ENCODE measurements at regions not wholly inside any gene's neighbourhood (a gene's known extent, or its start where the extent isn't known, plus 50 kb on each side); places are given as distances from the start of the nearest gene placed in this dataset.
"Not testable (repeated sequence)": the region's sequence is repeated elsewhere in the genome, so short reads cannot be mapped to it uniquely, and the experiment has no call there.

DNA sequence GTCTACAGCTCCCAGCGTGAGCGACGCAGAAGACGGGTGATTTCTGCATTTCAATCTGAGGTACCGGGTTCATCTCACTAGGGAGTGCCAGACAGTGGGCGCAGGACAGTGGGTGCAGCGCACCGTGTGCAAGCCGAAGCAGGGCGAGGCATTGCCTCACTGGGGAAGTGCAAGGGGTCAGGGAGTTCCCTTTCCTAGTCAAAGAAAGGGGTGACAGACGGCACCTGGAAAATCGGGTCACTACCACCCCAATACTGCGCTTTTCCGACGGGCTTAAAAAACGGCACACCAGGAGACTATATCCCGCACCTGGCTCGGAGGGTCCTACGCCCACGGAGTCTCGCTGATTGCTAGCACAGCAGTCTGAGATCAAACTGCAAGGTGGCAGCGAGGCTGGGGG, 95.6 kb downstream of the GPX5 start:
- DNase-seq (ENCODE audit: low read depth, low spot score) = not testable (repeated sequence)

DNA sequence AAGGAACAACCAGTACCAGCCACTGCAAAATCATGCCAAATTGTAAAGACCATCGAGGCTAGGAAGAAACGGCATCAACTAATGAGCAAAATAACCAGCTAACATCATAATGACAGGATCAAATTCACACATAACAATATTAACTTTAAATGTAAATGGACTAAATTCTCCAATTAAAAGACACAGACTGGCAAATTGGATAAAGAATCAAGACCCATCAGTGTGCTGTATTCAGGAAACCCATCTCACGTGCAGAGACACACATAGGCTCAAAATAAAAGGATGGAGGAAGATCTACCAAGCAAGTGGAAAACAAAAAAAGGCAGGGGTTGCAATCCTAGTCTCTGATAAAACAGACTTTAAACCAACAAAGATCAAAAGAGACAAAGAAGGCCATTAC, 97.6 kb downstream of the GPX5 start:
- not testable (repeated sequence) for DNase-seq (ENCODE audit: low read depth, low spot score)

DNA sequence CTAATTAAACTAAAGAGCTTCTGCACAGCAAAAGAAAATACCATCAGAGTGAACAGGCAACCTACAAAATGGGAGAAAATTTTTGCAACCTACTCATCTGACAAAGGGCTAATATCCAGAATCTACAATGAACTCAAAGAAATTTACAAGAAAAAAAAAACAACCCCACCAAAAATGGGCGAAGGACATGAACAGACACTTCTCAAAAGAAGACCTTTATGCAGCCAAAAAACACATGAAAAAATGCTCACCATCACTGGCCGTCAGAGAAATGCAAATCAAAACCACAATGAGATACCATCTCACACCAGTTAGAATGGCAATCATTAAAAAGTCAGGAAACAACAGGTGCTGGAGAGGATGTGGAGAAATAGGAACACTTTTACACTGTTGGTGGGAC, 100.7 kb downstream of the GPX5 start:
- DNase-seq (ENCODE audit: low read depth, low spot score) = not testable (repeated sequence)

DNA sequence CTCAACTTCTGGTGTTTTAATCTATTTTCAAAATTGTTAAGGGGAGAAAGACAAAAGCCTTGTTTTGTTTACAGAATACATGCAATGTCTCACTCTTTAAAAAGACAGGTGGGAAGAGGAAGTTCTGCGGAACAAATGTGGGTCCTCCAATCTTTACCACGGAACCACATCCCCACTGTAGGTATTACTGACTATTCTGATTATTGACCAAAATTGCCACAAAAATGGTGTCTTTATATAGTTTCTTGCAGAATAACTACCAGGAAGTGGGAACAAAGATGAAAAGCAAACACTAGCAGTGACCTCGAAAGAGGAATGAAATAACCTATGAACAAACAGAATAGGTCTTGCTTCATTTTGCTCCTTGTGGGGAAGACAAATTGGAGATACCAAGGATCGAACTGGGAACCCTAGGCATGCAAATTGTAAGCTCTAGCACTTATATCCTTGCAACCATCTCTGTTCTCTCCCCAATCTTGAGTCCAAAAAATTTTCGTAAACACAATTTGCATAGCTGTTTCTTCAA, 106.7 kb downstream of the GPX5 start:
- no peak for DNase-seq (ENCODE audit: low read depth, low spot score)

DNA sequence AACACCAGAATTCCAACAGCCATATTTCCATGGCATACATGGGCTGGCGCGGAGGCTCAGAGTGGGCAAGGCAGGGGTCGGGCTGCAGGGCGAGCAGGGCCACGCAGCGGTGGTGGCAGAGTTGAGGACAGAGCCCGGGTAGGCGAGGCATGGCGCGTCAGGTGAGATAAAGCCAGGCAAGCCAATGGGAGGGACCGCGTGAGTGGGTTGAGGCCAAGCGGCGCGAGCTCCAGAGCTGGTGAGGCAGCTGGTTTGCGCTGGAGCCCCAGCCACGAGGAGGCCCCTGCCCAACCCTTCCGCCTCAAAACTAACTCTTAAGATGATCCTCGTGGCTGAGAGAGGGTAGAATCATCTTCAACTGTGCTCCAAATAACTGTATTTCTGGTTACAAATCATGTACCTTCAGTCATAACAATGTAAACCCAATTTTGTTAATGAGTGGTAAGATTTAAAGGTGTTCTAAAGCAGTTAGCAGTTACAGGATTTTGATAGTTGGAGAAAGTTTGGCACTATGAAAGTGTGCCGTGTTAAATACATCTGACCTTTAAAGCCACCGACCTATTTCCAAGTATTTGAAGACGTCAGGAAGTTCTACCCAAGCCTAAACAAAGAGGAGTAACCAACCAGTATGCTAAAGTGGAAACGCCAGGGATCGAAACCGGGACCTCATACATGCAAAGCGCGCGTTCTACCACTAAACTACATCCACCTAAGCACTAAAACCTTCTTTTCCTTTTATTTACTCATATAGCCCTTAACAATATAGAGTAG, 107.9 kb downstream of the GPX5 start:
- DNase-seq (ENCODE audit: low read depth, low spot score) = peak; percentile 74

DNA sequence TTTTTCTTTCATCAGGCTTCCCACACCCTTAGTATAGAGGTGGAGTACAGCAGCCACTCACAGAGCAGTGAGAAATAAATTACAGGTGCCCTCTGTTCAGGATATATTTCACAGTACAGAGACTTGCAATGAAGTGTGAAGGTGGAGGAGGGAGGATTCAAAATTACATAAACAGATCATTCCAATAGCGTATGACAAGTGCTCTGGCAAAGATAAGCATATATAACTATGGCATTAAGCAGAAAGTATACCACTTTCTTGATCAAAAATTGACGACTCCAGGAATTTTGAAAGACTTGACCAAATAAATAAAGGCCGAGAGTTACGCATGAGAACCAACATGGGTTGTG, 108.7 kb downstream of the GPX5 start:
- DNase-seq (ENCODE audit: low read depth, low spot score) = no peak

DNA sequence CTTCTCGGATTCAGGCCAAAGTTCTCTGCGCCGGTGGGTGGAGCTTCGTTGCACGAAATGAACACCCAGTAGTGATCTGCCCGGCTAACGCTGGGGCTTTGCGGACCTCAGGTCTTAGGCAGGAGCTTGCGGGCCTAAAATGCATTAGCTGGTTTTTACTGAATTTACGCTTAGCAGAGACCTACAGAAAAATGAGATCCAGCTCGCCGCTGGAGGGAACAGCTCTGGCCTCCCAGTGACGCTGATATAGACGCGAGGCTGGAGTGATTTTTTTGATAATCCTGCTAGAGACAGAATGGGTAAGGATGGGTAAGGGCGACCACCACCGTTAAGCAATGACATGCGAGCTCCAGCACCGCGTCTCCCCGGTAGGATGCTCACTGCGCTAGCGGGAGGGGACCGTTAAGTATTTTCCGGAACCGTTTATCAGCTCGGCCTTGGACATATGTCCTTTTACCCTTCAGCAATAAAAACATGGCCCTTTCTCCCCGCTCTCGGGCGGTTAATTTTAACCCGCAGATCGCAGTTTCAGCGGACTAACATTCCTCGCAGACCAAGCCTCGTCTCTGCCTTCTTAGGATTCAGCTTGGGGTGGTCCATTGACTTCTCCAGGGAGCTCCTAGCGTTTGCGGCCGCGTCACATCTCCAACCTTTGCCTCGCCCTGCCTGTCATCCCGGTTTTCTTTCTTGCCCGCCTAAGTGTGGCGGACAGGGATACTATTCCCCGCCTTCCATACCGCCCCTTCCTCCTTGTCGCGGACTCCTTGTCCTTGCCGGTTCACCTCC, 109.3 kb downstream of the GPX5 start:
- DNase-seq (ENCODE audit: low read depth, low spot score) = no peak

DNA sequence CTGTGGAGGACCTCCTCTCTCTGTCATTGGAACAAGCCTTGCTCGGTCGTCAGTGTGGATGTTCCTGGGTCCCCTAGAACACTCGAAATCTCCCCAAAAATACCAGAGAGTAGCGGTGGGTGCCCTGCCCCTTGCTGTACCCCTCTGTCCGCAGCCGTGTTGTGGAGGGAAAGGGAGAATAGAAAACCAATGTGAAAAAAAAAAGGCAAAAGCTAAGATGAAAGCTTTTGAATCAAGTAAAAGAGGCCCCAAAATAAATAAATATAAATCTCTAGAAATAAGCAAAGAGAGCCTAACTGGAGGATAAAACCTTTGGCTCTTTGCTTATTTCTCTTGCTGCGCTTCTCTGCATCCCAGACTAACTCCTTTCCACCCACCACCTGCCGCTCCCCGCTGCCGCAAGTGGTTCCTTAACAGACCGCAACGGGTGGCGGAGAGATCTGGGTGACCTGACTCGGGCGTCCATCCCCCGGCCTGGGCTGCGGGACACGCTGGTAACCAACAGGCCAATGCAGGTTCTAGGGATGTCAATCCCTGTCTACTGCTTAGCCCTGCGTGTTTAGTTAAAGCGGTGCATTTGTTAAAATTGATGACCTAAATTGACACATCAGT, 110.0 kb downstream of the GPX5 start:
- DNase-seq (ENCODE audit: low read depth, low spot score) = no peak

DNA sequence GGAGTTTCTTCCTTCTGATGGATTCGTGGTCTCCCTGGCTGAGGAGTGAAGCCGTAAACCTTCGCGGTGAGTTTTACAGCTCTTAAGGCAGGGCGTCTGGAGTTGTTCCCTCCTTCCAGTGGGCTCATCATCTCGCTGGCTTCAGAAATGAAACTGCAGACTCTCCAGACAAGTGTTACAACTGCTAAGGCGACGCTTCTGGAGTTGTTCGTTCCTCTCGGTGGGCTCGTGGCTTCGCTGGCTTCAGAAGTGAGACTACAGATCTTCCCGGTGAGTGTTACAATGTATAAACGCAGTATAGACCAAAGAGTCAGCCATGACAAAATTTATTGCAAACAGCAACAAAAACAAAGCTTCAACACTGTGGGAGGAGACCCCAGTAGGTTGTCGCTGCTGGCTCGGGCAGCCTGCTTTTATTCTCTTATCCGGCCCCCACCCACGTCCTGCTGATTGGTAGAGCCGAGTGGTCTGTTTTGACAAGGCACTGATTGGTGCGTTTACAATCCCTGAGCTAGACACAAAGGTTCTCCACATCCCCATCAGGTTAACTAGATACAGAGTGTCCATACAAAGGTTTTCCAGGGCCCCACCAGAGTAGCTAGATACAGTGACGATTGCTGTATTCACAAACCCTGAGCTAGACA, 113.2 kb downstream of the GPX5 start:
- no peak for DNase-seq (ENCODE audit: low read depth, low spot score)

DNA sequence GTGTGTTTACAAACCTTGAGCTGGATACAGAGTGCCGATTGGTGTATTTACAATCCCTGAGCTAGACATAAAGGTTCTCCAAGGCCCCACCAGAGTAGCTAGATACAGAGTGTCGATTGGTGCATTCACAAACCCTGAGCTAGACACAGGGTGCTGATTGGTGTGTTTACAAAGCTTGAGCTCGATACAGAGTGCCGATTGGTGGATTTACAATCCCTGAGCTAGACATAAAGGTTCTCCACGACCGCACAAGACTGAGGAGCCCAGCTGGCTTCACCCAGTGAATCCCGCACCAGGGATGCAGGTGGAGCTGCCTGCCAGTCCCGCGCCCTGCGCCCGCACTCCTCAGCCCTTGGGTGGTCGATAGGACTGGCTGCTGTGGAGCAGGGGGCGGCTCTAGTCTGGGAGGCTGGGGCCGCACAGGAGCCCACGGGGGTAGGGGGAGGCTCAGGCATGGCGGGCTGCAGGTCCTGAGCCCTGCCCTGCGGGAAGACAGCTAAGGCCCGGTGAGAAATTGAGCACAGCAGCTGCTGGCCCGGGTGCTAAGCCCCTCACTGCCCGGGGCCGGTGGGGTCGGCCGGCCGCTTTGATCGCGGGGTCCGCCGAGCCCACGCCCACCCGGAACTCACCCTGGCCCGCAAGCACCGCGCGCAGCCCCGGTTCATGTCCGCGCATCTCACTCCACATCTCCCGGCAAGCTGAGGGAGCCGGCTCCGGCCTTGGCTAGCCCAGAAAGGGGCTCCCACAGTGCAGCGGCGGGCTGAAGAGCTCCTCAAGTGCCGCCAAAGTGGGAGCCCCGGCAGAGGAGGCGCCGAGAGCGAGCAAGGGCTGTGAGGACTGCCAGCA, 114.0 kb downstream of the GPX5 start:
- DNase-seq (ENCODE audit: low read depth, low spot score) = not testable (repeated sequence)

DNA sequence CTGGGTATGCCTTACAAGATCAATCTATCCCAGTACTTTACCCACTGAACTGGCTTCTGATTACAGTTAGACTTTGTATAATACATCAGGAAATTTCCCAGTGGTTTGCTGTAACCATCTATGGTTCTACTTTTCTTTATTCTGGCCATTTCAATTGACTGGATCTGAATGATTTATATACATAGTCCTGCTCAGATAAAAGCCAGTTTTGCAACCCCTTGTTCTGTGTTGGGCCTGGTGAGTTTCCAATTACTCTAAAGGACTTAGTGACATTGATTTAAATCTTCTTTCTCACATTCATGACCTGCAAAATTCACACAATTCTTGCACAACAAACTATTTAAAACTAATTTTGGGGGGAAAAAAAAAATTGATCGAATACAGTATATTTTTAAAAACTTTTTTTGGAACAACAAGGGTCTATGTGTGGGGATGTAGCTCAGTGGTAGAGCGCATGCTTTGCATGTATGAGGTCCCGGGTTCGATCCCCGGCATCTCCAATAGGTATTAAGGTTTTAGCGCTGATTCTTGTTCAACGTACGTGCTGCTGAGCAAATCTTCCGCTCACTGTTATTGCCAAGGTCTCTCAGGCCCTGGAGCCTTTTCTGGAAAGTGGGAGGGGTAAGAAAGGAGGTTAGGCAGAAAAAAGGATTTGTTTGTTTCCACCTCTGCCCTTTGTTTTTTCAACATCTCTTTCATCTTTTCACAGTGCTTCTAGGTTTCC, 117.5 kb downstream of the GPX5 start:
- DNase-seq (ENCODE audit: low read depth, low spot score) = peak; percentile 69

DNA sequence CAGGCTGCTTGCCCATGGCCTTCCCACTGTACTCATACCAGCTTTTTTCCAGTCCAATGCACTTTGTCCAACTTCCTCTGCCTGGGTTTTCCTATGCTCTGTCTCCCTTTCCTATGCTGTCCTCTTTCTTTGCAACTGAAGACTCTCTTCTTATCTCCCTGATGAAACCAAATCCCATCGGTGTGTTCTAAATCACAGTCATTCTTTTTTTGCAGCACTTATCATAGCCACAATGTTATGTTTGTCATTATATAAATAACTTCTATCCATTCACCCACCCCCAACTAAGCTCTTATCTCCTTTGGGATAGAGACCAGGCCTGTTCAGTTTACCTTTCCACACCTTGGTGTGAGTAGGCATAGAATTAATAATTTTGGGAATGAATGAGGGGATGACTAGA, 121.0 kb downstream of the GPX5 start:
- DNase-seq (ENCODE audit: low read depth, low spot score) = no peak

DNA sequence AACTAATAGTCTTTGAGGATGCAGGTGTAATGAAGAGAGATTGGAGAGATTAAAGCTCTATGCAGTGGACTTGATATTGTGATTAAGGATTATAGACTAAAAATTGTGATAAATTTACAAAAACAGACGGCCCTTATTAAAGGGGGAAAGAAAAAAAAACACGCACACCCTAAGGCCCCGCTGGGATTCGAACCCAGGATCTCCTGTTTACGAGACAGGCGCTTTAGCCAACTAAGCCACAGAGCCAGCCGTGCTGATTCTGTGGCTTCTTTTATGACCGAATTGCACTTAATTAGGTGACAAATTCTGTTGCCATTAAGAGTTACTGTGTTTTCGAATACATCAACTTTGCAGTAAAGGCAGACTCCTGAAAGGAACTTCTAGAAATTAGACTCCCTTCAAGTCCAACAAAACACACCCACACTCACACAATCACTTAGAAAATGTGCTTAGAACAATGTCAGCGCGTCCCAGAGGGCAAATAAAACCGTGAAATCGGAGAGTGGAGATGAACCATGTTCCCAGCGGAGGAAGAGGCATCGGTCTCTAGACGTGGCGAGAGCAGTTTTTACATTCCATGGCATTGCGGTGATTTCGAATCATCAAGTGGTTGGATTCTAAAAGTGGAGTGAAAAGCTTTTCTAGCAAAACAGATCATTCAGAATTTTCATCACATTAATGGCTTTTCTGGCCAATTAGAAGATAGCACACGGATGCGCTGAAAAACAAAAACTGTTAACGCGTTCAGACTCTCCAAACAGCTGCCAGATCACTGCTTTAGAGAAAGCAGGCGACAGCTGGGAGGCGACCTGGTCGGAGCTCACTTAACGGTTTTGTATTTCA, 122.6 kb downstream of the GPX5 start:
- no peak for DNase-seq (ENCODE audit: low read depth, low spot score)

DNA sequence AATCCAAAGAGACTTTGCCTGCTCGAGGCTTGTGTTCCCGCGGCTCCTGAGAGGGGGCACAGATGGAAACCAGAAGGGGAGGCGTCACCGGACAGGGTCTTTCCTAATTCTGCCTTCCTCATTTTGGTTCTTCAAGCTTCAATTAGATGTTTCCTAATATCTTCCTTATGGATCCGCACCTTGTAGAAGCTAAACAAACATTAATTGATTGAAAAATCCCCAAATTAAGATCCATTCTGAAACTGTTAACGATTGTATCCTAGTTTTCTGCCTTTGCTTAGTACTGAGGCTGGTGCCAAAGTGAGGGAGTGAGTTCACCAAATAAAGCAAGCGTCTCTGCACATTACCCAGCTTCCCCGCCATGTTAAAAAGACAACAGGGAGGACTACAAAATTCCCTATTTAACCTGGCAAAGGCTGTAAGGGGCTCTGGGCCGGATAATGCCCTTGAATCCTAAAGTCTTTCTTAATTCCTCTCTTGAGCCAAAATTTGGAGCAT, 123.2 kb downstream of the GPX5 start:
- no peak for DNase-seq (ENCODE audit: low read depth, low spot score)

DNA sequence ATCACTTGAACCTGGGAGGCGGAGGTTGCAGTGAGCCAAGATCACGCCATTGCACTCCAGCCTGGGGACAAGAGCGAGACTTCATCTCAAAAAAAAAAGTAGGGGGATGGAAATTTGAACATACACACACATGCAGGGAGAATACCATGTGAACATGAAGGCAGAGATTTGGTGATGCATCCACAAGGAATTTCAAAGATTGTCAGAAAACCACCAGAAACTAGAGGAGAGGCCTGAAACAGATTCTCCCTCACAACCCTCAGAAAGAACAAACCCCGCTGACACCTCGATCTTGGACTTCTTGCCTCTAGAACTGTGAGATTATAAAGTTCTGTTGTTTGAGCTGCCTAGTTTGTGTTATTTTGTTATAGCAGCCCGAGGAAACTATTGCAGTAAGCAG, 125.5 kb downstream of the GPX5 start:
- no peak for DNase-seq (ENCODE audit: low read depth, low spot score)

DNA sequence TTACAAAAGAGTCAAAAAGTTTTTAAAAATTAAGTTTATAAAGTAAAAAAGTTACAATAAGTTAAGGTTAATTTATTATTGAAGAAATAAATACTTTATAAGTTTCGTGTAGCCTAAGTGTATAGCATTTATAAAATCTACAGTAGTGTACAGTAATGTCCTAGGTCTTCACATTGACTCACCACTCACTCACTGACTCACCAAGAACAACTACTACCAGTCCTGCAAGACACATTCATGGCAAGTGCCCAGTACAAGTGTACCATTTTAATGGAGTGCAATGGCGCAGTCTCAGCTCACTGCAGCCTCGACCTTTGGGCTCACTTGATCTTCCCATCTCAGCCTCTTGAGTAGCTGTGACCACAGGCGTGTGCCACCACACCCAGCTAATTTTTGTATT, 128.2 kb downstream of the GPX5 start:
- DNase-seq (ENCODE audit: low read depth, low spot score) = no peak

DNA sequence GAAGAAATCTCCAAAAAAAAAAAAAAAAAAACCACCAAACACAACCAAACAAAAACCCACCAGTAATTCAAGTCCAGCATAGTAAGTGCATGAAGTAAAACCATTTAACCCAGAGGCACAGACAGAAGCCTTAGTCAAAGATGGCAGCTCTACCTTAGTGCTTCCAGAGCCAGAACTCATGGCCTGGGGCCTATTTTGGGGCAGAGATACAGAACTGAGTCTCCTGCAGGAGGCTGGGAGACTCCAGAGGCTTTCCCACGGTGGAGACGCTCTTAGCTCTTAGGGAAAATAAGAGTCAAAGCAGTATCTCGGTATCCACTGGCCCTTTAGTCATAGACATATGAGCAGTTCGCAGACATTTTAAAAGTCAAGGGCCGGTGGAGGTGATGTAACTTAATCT, 129.5 kb downstream of the GPX5 start:
- DNase-seq (ENCODE audit: low read depth, low spot score) = no peak

DNA sequence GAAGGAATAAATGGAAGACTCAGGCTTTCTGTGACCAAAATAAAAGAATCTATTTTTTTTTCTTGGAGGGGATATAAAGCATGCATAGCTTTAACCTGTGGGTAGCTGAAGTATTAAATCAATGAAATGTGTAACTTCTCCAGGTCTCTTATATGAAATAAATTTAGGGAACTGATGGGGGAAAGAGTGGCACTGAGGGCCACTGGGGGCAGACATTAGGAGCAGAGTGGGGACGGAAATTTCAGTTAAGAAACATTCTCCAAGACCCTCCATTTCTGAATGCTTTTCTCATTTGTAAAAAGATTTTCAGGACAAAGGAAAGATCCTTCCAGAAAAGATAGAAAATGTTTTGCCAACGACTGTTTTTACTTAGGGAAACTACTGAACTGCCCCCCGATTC, 131.0 kb downstream of the GPX5 start:
- DNase-seq (ENCODE audit: low read depth, low spot score) = no peak

DNA sequence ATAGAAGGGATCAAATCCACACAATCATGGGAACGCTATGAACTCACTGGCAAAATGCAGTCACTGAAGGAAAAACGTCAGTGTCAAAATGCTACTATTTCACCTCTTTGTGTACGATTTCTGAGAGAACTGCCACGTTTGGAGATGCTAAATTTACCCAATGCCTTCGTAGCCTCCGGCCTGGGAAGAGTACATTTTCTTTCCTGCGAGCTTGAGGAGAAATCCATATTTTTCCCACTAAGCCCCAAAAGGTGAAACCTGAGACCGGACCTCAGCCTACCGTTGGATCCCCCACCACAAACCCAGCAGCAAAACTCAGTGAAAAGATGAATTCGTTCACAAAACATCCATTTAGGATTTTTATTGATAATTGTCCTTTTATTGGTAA, 131.7 kb downstream of the GPX5 start:
- DNase-seq (ENCODE audit: low read depth, low spot score) = no peak

Data from iPS DF 19.7 (cell line).